SK-N-MC (cell line): ENCODE measurements at regions not wholly inside any gene's neighbourhood (a gene's known extent, or its start where the extent isn't known, plus 50 kb on each side); places are given as distances from the start of the nearest gene placed in this dataset.

ENCODE experiments used
- EZH2 ChIP-seq: fragments of 200-600 bp; sonication (generic); IDR thresholded peaks from one replicate; pipeline ENCODE4 v1.6.1; 2017; ENCODE audit warnings: antibody characterized with exemption
- FOXP2 ChIP-seq: optimal IDR thresholded peaks from 2 replicates; pipeline ENCODE3; 2011; ENCODE audit warnings: mild to moderate bottlenecking, moderate library complexity; ENCODE audit not compliant: insufficient read depth; ENCODE audit errors: extremely low read length, control extremely low read depth
- POLR2AphosphoS5 ChIP-seq: IDR thresholded peaks from 2 replicates; pipeline ENCODE4 v1.6.1; 2012; ENCODE audit warnings: mild to moderate bottlenecking, low read depth, low read length, borderline replicate concordance

DNA sequence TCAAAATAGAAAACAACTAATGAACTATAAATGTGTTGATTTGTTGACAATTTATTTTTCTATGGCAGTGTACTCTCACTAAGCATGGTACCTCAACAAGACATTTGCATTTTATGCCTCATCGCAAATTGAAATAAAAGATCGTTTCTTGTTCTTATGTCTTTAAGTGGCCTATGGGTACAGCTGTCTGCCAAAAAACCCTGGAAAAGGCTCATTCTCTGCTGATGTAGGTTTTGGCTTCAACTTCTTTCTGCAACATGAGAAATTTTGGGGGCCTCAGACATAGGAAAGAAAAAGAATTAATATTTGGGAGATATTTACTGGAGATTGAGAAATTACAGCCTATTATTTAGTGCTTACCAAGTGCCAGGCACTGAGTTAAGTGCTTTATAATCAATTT is 205.1 kb upstream of the DPP10 start:
- TF ChIP-seq EZH2 (no peak), FOXP2 (no peak), POLR2AphosphoS5 (no peak)
